DND-41 (cell line): ENCODE measurements at regions not wholly inside any gene's neighbourhood (a gene's known extent, or its start where the extent isn't known, plus 50 kb on each side); places are given as distances from the start of the nearest gene placed in this dataset.

ENCODE experiments used
- ATAC-seq: fragments of 200-7000 bp; cut with Tn5 transposase; 3 replicates; pipeline ENCODE4 v1.9.1; 2021; ENCODE audit warnings: low read depth; ENCODE audit not compliant: insufficient read depth
- DNase-seq: peaks from one replicate; pipeline ENCODE4 v3.0.0-alpha.2; 2020
- H2AFZ ChIP-seq: 2 replicates; pipeline ENCODE4 v1.6.0; 2012; ENCODE audit warnings: low read depth, low read length
- H3K27ac ChIP-seq: 2 replicates; pipeline ENCODE4 v1.5.1; 2012; ENCODE audit warnings: low read length, inconsistent platforms
- H3K27me3 ChIP-seq: fragments of 200-600 bp; sonication (generic); 2 replicates; pipeline ENCODE4 v1.6.0; 2012; ENCODE audit warnings: low read length, mild to moderate bottlenecking, inconsistent platforms; ENCODE audit not compliant: insufficient read depth, poor library complexity
- H3K36me3 ChIP-seq: 2 replicates; pipeline ENCODE4 v1.5.1; 2012; ENCODE audit warnings: low read length, inconsistent platforms; ENCODE audit not compliant: insufficient read depth
- H3K4me1 ChIP-seq: 2 replicates; pipeline ENCODE4 v1.5.1; 2012; ENCODE audit warnings: mild to moderate bottlenecking, low read length; ENCODE audit not compliant: insufficient read depth
- H3K4me2 ChIP-seq: 2 replicates; pipeline ENCODE4 v1.6.0; 2012; ENCODE audit warnings: mild to moderate bottlenecking, moderate library complexity, low read length, inconsistent platforms; ENCODE audit not compliant: insufficient read depth
- H3K4me3 ChIP-seq, 2 experiments: fragments of 200-600 bp in 1 of 2; shearing (Covaris generic) in 1 of 2; 2 replicates each; pipeline ENCODE4 v1.5.1; 2012 to 2016; ENCODE audit warnings: inconsistent platforms in 2 of 2, low read length in 2 of 2, mild to moderate bottlenecking in 2 of 2, low read depth in 1 of 2, moderate library complexity in 1 of 2
- H3K79me2 ChIP-seq: 2 replicates; pipeline ENCODE4 v1.6.0; 2012; ENCODE audit warnings: low read length, inconsistent platforms; ENCODE audit not compliant: insufficient read depth
- H3K9ac ChIP-seq: 2 replicates; pipeline ENCODE4 v1.6.0; 2012; ENCODE audit warnings: low read depth, mild to moderate bottlenecking, inconsistent platforms, low read length, moderate library complexity
- H3K9me3 ChIP-seq: 2 replicates; pipeline ENCODE4 v1.5.1; 2012; ENCODE audit warnings: low read length, moderate library complexity, mild to moderate bottlenecking, inconsistent platforms; ENCODE audit not compliant: insufficient read depth, severe bottlenecking
- H4K20me1 ChIP-seq: 2 replicates; pipeline ENCODE4 v1.6.0; 2012; ENCODE audit warnings: low read length; ENCODE audit not compliant: insufficient read depth
- CTCF ChIP-seq: IDR thresholded peaks from 2 replicates; pipeline ENCODE4 v1.5.1; 2012; ENCODE audit warnings: borderline replicate concordance, low read length, moderate library complexity, mild to moderate bottlenecking; ENCODE audit not compliant: poor library complexity, severe bottlenecking; ENCODE audit errors: extremely low read depth
- EZH2 ChIP-seq: IDR thresholded peaks from 3 replicates; pipeline ENCODE4 v1.6.1; 2012; ENCODE audit warnings: borderline replicate concordance, low read depth, mild to moderate bottlenecking, moderate library complexity, low read length, inconsistent platforms; ENCODE audit not compliant: severe bottlenecking

GRCh38 chr3:130800829-130801228 is 54.2 kb upstream of the PIK3R4 start:
- Histone ChIP-seq H3K4me1 (no peaks in the 10 kb centered on the region), H3K36me3 (no peaks in the 10 kb centered on the region), H3K4me3 (no peak overlapping the region), H3K79me2 (no peaks in the 10 kb centered on the region), H3K27me3 (no peaks in the 10 kb centered on the region), H3K9ac (no peak overlapping the region), H2AFZ (no peak overlapping the region), H3K27ac (no peak overlapping the region), H3K9me3 (no peaks in the 10 kb centered on the region), H3K4me2 (no peak overlapping the region), H4K20me1 (no peaks in the 10 kb centered on the region)
- TF ChIP-seq CTCF (no peak), EZH2 (no peak)
- DNase-seq (no peak), ATAC-seq (no peak)

GRCh38 chr3:130801473-130801872 is 54.8 kb upstream of the PIK3R4 start:
- Histone ChIP-seq H3K36me3 (no peaks in the 10 kb centered on the region), H3K4me2 (no peak overlapping the region), H4K20me1 (no peaks in the 10 kb centered on the region), H3K4me3 (no peak overlapping the region), H2AFZ (no peak overlapping the region), H3K9me3 (no peaks in the 10 kb centered on the region), H3K79me2 (no peaks in the 10 kb centered on the region), H3K9ac (no peak overlapping the region), H3K27ac (no peak overlapping the region), H3K4me1 (no peaks in the 10 kb centered on the region), H3K27me3 (no peaks in the 10 kb centered on the region)
- ATAC-seq (no peak), DNase-seq (no peak)
- TF ChIP-seq EZH2 (no peak), CTCF (no peak)

- DNase-seq (no peak), ATAC-seq (no peak)
- Histone ChIP-seq H3K9ac (no peak overlapping the region), H3K4me2 (no peak overlapping the region), H3K79me2 (no peaks in the 10 kb centered on the region), H3K27ac (no peak overlapping the region), H3K4me1 (no peaks in the 10 kb centered on the region), H3K4me3 (no peak overlapping the region), H4K20me1 (no peaks in the 10 kb centered on the region), H3K9me3 (no peaks in the 10 kb centered on the region), H2AFZ (no peak overlapping the region), H3K27me3 (peaks cover 2% of the 10 kb centered on the region), H3K36me3 (no peaks in the 10 kb centered on the region)
- TF ChIP-seq CTCF, result no peak
- no peak for TF ChIP-seq EZH2
These were observed 64.9 kb upstream of the PIK3R4 start for GRCh38 chr3:130811557-130811956.
